T-helper 1 cell treated with Interleukin-12 subunit alpha and Interleukin-12 subunit beta and Interleukin-4 antibody, amounts not matched to agents 30 ng/mL and 1 ng/mL, for 36 hours (primary cell): ENCODE measurements at regions not wholly inside any gene's neighbourhood (a gene's known extent, or its start where the extent isn't known, plus 50 kb on each side); places are given as distances from the start of the nearest gene placed in this dataset.

ENCODE experiments used
- intact Hi-C: fragments of 100-400 bp; cut with micrococcal nuclease; formaldehyde crosslinking; loops from one replicate; pipeline ENCODE4 v1.15.1; 2024

- intact Hi-C loops, result no loop called here
Observed at GRCh38 chr19:31554360-31554759, 205.1 kb upstream of the TSHZ3 start.

- intact Hi-C loops, result no loop called here
Observed at GRCh38 chr19:31555634-31556215, 206.5 kb upstream of the TSHZ3 start.

- intact Hi-C loops, result no loop called here
Observed at GRCh38 chr19:31559494-31559893, 210.3 kb upstream of the TSHZ3 start.

GRCh38 chr19:31560086-31561060 is 211.1 kb upstream of the TSHZ3 start:
- intact Hi-C loops, result no loop called here

GRCh38 chr19:31562966-31563612 is 213.9 kb upstream of the TSHZ3 start:
- intact Hi-C loops, result no loop called here

DNA sequence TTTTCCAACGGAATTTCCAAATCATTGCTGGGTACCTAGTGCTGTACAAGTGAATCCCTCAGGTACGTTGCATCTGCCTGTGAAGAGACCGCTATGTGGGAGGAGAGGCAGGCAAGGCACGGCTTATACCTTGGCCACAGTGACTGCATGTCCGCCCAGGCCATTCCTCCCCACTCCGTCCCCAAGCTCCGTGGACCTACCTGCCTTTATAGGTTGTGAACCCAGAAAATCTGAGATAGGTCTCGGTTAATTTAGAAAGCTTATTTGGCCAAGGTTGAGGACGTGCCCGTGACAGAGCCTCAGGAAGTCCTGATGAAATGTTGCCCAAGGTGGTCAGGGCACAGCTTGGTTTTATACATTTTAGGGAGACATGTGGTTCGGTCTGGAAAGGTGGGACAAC is 218.5 kb upstream of the TSHZ3 start:
- intact Hi-C loops, result no loop called here

DNA sequence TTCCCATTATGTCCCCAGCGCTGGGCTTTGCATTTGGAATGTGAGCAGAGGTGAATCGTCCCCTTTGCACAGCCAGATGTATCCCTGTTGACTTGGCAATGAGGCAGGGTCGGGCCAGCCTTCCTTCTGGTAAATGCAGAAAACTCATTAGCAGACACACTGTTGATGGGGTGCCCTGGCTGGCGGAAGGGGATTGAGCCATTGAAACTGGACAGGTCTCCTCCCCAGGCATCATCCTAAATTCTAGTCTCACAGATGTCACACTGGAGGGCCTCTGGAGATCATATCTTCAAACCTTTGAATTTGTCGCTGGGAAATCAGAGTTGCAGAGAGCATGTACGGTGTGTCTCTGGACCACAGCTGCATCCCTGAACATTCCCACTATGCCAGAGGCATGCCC is 219.5 kb upstream of the TSHZ3 start:
- intact Hi-C loops, result no loop called here

GRCh38 chr19:31570718-31571117 is 221.5 kb upstream of the TSHZ3 start:
- intact Hi-C loops, result no loop called here

GRCh38 chr19:31572102-31572975 is 223.1 kb upstream of the TSHZ3 start:
- intact Hi-C loops, result no loop called here

DNA sequence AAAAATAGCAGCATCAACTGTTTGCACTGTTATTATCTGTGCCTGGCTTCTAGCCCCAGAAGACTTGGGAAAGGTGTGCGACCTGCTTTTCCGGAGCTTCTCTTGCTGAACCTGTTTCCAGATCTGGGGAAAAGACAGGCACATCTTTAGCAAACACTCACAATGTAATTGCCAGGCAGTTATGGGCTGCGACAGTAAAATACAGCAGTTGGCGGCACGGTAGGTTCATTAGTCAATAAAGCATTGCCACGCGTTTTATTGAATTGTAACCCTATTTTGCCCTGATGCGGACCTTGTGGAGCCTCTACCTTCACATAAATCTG is 223.7 kb upstream of the TSHZ3 start:
- intact Hi-C loops, result no loop called here

- intact Hi-C loops, result no loop called here
Observed at GRCh38 chr19:31574251-31574973, 225.2 kb upstream of the TSHZ3 start.

- intact Hi-C loops, result no loop called here
Observed at GRCh38 chr19:31575846-31576335, 226.7 kb upstream of the TSHZ3 start.

GRCh38 chr19:31578326-31578725 is 229.1 kb upstream of the TSHZ3 start:
- intact Hi-C loops, result no loop called here

DNA sequence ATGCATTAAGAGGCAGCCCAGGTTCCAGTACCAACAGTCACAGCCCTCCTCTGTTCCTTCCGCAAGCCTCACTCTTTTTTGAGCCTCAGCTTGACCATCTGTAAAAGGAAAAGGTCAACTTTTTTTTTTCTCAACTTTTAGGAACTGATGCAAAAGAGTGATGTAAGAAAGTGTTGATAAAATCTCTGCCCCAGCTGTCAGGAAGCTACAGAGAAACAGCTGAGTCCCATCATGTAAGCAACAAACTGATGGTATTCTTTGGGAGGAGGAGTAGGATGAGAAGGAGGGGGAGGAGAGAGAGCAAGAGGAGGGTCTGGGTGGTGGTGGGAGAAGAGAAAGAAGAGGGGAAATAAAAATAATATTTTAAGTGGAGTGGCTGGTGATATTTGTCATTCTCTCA is 233.9 kb upstream of the TSHZ3 start:
- intact Hi-C loops, result no loop called here

- intact Hi-C loops, result no loop called here
Observed at GRCh38 chr19:31586282-31586681, 237.0 kb upstream of the TSHZ3 start.

DNA sequence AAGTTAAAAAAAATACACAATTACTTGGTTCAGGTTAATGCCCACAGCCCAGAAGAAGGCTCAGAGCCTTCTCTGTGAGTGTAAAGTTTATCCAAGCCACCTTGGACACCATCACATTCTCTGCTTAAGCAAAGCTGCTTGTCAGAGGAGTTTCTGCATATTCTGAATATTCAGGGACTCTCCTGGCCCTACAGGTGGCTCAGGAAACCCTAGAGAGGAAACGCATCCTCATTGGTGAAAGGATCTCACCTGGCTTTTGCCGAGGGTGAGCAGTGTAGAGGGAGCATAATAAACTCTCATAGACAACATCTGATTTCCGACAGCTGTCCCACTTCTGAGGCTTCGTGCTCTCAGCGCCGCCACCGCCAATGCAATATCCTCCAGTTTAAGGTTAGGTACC is 239.9 kb upstream of the TSHZ3 start:
- intact Hi-C loops, result no loop called here

GRCh38 chr19:31591258-31591657 is 242.0 kb upstream of the TSHZ3 start:
- intact Hi-C loops, result no loop called here

- intact Hi-C loops, result no loop called here
Observed at GRCh38 chr19:31592456-31592855, 243.2 kb upstream of the TSHZ3 start.

- intact Hi-C loops, result no loop called here
Observed at GRCh38 chr19:31594701-31595100, 245.5 kb upstream of the TSHZ3 start.

- intact Hi-C loops, result no loop called here
Observed at GRCh38 chr19:31595521-31595920, 246.3 kb upstream of the TSHZ3 start.

DNA sequence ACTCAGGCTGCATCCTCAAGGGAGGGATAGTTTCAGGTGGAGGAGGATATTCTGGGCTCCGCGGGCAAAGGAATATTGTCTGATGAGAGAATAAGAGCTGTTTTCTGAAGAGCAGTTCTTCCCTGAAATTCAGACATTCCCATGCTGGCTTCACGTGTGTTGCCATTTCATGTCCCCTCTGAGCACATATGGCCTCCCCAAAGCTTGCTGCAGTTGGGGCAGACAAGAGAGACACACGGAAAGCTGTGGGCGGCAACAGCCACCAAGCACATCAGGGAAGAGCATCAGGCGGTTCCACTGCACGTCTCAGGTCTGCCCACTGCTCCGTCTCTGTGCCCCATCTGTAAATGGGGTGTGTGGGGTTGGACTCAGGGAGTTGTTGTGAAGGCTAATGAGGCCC is 247.5 kb upstream of the TSHZ3 start:
- intact Hi-C loops, result no loop called here
